Lower leg skin (tissue), 3 donors: ENCODE measurements at regions not wholly inside any gene's neighbourhood (a gene's known extent, or its start where the extent isn't known, plus 50 kb on each side); places are given as distances from the start of the nearest gene placed in this dataset.

Source experiments
- POLR2A ChIP-seq, 2 donors: fragments of 450-650 bp; IDR thresholded peaks; one replicate each; pipeline ENCODE4 v1.6.1; 2016 to 2017; ENCODE audit warnings: antibody characterized with exemption in 2 of 2, mild to moderate bottlenecking in 1 of 2, moderate library complexity in 1 of 2
- TF ChIP-seq, protein P1 (sequence below), 3 donors: fragments of 450-650 bp; IDR thresholded peaks; one replicate each; pipeline ENCODE4 v1.5.1; 2016; ENCODE audit warnings: antibody characterized with exemption in 3 of 3, mild to moderate bottlenecking in 3 of 3, moderate library complexity in 2 of 3

GRCh38 chr1:195981448-195982139 lies 626.6 kb downstream of the KCNT2 start:
- TF ChIP-seq, protein P1, sequence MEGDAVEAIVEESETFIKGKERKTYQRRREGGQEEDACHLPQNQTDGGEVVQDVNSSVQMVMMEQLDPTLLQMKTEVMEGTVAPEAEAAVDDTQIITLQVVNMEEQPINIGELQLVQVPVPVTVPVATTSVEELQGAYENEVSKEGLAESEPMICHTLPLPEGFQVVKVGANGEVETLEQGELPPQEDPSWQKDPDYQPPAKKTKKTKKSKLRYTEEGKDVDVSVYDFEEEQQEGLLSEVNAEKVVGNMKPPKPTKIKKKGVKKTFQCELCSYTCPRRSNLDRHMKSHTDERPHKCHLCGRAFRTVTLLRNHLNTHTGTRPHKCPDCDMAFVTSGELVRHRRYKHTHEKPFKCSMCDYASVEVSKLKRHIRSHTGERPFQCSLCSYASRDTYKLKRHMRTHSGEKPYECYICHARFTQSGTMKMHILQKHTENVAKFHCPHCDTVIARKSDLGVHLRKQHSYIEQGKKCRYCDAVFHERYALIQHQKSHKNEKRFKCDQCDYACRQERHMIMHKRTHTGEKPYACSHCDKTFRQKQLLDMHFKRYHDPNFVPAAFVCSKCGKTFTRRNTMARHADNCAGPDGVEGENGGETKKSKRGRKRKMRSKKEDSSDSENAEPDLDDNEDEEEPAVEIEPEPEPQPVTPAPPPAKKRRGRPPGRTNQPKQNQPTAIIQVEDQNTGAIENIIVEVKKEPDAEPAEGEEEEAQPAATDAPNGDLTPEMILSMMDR (IDR thresholded peaks at IDR 0.05), result no peak
- TF ChIP-seq POLR2A (IDR thresholded peaks at IDR 0.05), result no peak
